Liver (tissue), 7 donors: ENCODE measurements at regions not wholly inside any gene's neighbourhood (a gene's known extent, or its start where the extent isn't known, plus 50 kb on each side); places are given as distances from the start of the nearest gene placed in this dataset.

Source experiments
- DNase-seq: peaks from one replicate; pipeline ENCODE4 v3.0.0-alpha.2; 2017; ENCODE audit warnings: low spot score
- H3K27ac ChIP-seq, 2 donors: one replicate each; pipeline ENCODE4 v1.7.0; 2013; ENCODE audit warnings: inconsistent platforms in 2 of 2, low read length in 2 of 2, control low read depth in 1 of 2, low read depth in 1 of 2, mild to moderate bottlenecking in 1 of 2
- H3K27me3 ChIP-seq, 4 donors: one replicate each; pipeline versions ENCODE4 v1.6.1 to v1.7.0; 2013; ENCODE audit warnings: low read length in 3 of 4, inconsistent platforms in 1 of 4, mild to moderate bottlenecking in 1 of 4, moderate library complexity in 1 of 4; ENCODE audit not compliant: control insufficient read depth in 4 of 4, insufficient read depth in 4 of 4
- H3K36me3 ChIP-seq, 4 donors: one replicate each; pipeline versions ENCODE4 v1.6.1 to v1.7.0; 2013; ENCODE audit warnings: low read length in 3 of 4, mild to moderate bottlenecking in 3 of 4, low read depth in 1 of 4, moderate library complexity in 1 of 4; ENCODE audit not compliant: control insufficient read depth in 4 of 4, insufficient read depth in 3 of 4
- H3K4me1 ChIP-seq, 4 donors: one replicate each; pipeline versions ENCODE4 v1.6.1 to v1.7.0; 2013; ENCODE audit warnings: low read length in 3 of 4, mild to moderate bottlenecking in 3 of 4, moderate library complexity in 1 of 4; ENCODE audit not compliant: control insufficient read depth in 4 of 4, insufficient read depth in 4 of 4
- H3K4me3 ChIP-seq, 3 donors: one replicate each; pipeline versions ENCODE4 v1.6.1 to v1.7.0; 2013; ENCODE audit warnings: low read length in 3 of 3, control low read depth in 1 of 3, low read depth in 1 of 3, mild to moderate bottlenecking in 1 of 3
- H3K9ac ChIP-seq, 2 donors: one replicate each; pipeline ENCODE4 v1.7.0; 2013; ENCODE audit warnings: low read length in 2 of 2, mild to moderate bottlenecking in 2 of 2, moderate library complexity in 2 of 2, control low read depth in 1 of 2, low read depth in 1 of 2
- H3K9me3 ChIP-seq, 4 donors: one replicate each; pipeline versions ENCODE4 v1.6.1 to v1.7.0; 2013; ENCODE audit warnings: low read length in 3 of 4; ENCODE audit not compliant: control insufficient read depth in 4 of 4
- EGR1 ChIP-seq, 2 donors: IDR thresholded peaks; 2 replicates each; pipeline ENCODE4 v1.6.1; 2016 to 2018; ENCODE audit warnings: antibody characterized with exemption in 2 of 2, low read depth in 2 of 2
- FOXA1 ChIP-seq: IDR thresholded peaks from 2 replicates; pipeline ENCODE4 v1.6.1; 2016; ENCODE audit warnings: antibody characterized with exemption
- FOXA2 ChIP-seq: IDR thresholded peaks from 2 replicates; pipeline ENCODE4 v1.6.1; 2016; ENCODE audit warnings: antibody characterized with exemption
- GABPA ChIP-seq, 2 donors: IDR thresholded peaks in 1 of 2; conservative IDR thresholded peaks in 1 of 2; 2 replicates each; pipeline ENCODE4 v1.6.1; 2016; ENCODE audit warnings: antibody characterized with exemption in 2 of 2, mild to moderate bottlenecking in 1 of 2, moderate library complexity in 1 of 2
- HNF4A ChIP-seq, 2 donors: conservative IDR thresholded peaks; 2 replicates each; pipeline ENCODE4 v1.6.1; 2016; ENCODE audit warnings: antibody characterized with exemption in 2 of 2, mild to moderate bottlenecking in 2 of 2
- HNF4G ChIP-seq: IDR thresholded peaks from 2 replicates; pipeline ENCODE4 v1.6.1; 2016; ENCODE audit warnings: antibody characterized with exemption
- JUND ChIP-seq, 2 donors: IDR thresholded peaks; 2 replicates each; pipeline ENCODE4 v1.6.1; 2016; ENCODE audit warnings: antibody characterized with exemption in 2 of 2
- NR2F2 ChIP-seq: IDR thresholded peaks from 2 replicates; pipeline ENCODE4 v1.6.1; 2016; ENCODE audit warnings: antibody characterized with exemption
- RAD21 ChIP-seq, 2 donors: IDR thresholded peaks; 2 replicates each; pipeline ENCODE4 v1.6.1; 2016; ENCODE audit warnings: antibody characterized with exemption in 2 of 2, mild to moderate bottlenecking in 2 of 2
- RXRA ChIP-seq, 2 donors: IDR thresholded peaks; 2 replicates each; pipeline ENCODE4 v1.6.1; 2017 to 2018; ENCODE audit warnings: antibody characterized with exemption in 2 of 2, mild to moderate bottlenecking in 1 of 2
- SP1 ChIP-seq: IDR thresholded peaks from 2 replicates; pipeline ENCODE4 v1.6.1; 2018; ENCODE audit warnings: antibody characterized with exemption, mild to moderate bottlenecking
- TAF1 ChIP-seq: conservative IDR thresholded peaks from 2 replicates; pipeline ENCODE4 v1.6.1; 2016; ENCODE audit warnings: antibody characterized with exemption, mild to moderate bottlenecking
- YY1 ChIP-seq: IDR thresholded peaks from 2 replicates; pipeline ENCODE4 v1.6.1; 2016; ENCODE audit warnings: antibody characterized with exemption, mild to moderate bottlenecking
- WGBS: extraction: QIAGEN DNeasy Blood & Tissue Kit; methylation state at CpG from one replicate; pipeline ENCODE4 v1.1.7; 2013; 5-methylcytosine and 5-hydroxymethylcytosine counted together
- TF ChIP-seq, protein P1 (sequence below): IDR thresholded peaks from 2 replicates; pipeline ENCODE4 v1.6.1; 2016; ENCODE audit warnings: antibody characterized with exemption
- TF ChIP-seq, protein P2 (sequence below): IDR thresholded peaks from 2 replicates; pipeline ENCODE4 v1.6.1; 2016; ENCODE audit warnings: antibody characterized with exemption, mild to moderate bottlenecking
- donor health status: healthy.
- donor health status: healthy.
- donor health status: healthy.
- donor health status: healthy.

DNA sequence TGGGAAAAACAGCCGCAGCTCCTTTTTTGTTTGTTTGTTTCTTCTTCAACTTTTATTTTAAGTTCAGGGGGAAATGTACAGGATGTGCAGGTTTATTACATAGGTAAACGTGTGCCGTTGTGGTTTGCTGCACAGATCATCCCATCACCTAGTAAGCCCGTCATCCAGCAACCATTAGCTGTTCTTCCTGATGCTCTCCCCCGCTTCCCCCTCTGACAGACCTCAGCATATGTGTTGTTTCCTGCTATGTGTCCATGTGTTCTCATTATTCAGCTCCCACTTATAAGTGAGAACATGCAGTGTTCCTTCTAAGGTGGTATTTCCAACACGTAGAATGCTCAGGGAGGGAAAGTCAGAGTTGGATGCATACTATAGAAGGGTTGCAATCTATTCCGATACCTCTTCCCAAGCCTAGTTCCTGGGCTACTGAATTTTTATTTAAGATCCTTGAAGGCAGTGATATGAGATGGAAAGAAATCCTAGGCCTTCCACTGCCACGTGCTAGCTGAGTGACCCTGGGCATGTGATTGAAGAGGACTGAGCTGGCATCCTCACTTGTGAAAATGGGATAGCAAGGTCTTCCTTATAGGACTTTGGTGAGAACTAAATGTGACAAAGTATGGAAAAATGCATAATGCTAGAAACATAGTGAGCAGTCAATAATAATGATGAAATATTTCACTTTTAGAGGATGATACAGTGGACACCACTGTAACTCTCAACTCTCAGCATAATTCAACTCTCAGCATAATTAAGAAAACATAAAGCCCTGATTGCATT lies 278.5 kb downstream of the REEP3 start:
- Histone ChIP-seq H3K27ac (no peak overlapping the region), H3K4me1 (no peaks in the 10 kb centered on the region)
- 71% methylated on average over 8 of the region's 8 CpGs for WGBS

DNA sequence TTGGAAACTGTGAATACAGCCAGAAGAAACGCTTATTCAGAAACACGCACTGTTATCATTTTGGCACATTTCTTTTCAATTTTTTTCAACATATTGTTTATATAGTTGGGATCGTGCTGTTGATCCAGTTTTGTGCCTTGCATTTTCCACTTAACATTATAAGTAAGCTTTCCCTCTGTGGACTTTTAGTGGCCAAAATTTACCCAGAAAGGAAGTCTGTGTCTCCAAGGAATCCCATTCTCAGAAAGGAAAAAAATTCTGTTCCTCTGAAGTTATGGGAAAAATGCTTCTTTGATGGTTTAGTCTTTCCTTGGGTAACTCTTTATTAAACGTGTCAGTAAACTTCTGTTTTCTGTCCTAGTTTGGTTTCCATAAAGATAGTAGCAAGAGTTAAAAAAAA lies 280.0 kb downstream of the REEP3 start:
- H3K9ac ChIP-seq = no peak overlapping the region
- DNase-seq = no peak
- H3K4me3 ChIP-seq = no peak overlapping the region
- TF ChIP-seq FOXA2 (no peak), RAD21 (IDR thresholded peaks at IDR 0.05) (no peak), RXRA (IDR thresholded peaks at IDR 0.05) (no peak), EGR1 (IDR thresholded peaks at IDR 0.05; ENCODE audit: low read depth in 2 of 2) (no peak)
- H3K9me3 ChIP-seq = no peaks in the 10 kb centered on the region
- no peaks in the 10 kb centered on the region for H3K4me1 ChIP-seq
- no peaks in the 10 kb centered on the region for H3K36me3 ChIP-seq
- WGBS = 72% methylated on average over 4 of the region's 4 CpGs
- H3K27me3 ChIP-seq = no peaks in the 10 kb centered on the region
- no peak overlapping the region for H3K27ac ChIP-seq

More for the DNA sequence above, 278.5 kb downstream of the REEP3 start:
- no peak for DNase-seq
- Histone ChIP-seq H3K27me3 (no peaks in the 10 kb centered on the region), H3K9ac (no peak overlapping the region), H3K36me3 (no peaks in the 10 kb centered on the region), H3K9me3 (no peaks in the 10 kb centered on the region), H3K4me3 (no peak overlapping the region)
- TF ChIP-seq HNF4G (no peak), FOXA1 (no peak), GABPA (IDR thresholded peaks at IDR 0.05 in 1 of 2, conservative IDR thresholded peaks at IDR 0.05 in 1 of 2) (no peak), EGR1 (IDR thresholded peaks at IDR 0.05; ENCODE audit: low read depth in 2 of 2) (no peak), YY1 (no peak), RXRA (IDR thresholded peaks at IDR 0.05) (no peak)
- TF ChIP-seq, protein P1, sequence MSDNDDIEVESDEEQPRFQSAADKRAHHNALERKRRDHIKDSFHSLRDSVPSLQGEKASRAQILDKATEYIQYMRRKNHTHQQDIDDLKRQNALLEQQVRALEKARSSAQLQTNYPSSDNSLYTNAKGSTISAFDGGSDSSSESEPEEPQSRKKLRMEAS = no peak
- TF ChIP-seq, protein P2, sequence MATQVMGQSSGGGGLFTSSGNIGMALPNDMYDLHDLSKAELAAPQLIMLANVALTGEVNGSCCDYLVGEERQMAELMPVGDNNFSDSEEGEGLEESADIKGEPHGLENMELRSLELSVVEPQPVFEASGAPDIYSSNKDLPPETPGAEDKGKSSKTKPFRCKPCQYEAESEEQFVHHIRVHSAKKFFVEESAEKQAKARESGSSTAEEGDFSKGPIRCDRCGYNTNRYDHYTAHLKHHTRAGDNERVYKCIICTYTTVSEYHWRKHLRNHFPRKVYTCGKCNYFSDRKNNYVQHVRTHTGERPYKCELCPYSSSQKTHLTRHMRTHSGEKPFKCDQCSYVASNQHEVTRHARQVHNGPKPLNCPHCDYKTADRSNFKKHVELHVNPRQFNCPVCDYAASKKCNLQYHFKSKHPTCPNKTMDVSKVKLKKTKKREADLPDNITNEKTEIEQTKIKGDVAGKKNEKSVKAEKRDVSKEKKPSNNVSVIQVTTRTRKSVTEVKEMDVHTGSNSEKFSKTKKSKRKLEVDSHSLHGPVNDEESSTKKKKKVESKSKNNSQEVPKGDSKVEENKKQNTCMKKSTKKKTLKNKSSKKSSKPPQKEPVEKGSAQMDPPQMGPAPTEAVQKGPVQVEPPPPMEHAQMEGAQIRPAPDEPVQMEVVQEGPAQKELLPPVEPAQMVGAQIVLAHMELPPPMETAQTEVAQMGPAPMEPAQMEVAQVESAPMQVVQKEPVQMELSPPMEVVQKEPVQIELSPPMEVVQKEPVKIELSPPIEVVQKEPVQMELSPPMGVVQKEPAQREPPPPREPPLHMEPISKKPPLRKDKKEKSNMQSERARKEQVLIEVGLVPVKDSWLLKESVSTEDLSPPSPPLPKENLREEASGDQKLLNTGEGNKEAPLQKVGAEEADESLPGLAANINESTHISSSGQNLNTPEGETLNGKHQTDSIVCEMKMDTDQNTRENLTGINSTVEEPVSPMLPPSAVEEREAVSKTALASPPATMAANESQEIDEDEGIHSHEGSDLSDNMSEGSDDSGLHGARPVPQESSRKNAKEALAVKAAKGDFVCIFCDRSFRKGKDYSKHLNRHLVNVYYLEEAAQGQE = no peak

DNA sequence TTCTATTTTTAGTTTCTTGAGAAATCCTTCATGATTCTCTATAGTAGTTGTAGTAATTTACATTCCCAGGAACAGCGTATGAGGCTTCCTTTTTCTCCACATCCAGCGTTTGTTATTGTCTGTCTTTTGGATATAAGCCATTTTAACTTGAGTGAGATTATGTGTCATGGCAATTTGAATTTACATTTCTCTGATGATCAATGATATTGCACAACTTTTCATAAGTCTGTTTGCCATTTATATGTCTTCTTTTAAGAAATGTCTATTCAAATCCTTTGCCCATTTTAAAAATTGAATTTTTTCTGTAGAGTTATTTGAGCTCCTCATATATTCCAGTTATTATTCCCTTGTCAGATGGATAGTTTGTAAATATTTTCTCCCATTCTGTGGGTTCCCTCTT lies 285.1 kb downstream of the REEP3 start:
- DNase-seq = no peak
- no peaks in the 10 kb centered on the region for H3K4me1 ChIP-seq
- H3K4me3 ChIP-seq = no peak overlapping the region
- H3K36me3 ChIP-seq = no peaks in the 10 kb centered on the region
- 47% methylated on average over 2 of the region's 2 CpGs for WGBS
- no peaks in the 10 kb centered on the region for H3K9me3 ChIP-seq
- H3K27me3 ChIP-seq = no peaks in the 10 kb centered on the region
- TF ChIP-seq RXRA (IDR thresholded peaks at IDR 0.05) (no peak), TAF1 (no peak), SP1 (no peak), NR2F2 (no peak), RAD21 (IDR thresholded peaks at IDR 0.05) (no peak), EGR1 (IDR thresholded peaks at IDR 0.05; ENCODE audit: low read depth in 2 of 2) (no peak), JUND (IDR thresholded peaks at IDR 0.05) (no peak), HNF4A (conservative IDR thresholded peaks at IDR 0.05) (no peak), GABPA (IDR thresholded peaks at IDR 0.05 in 1 of 2, conservative IDR thresholded peaks at IDR 0.05 in 1 of 2) (no peak), FOXA2 (no peak)
- TF ChIP-seq, protein P2 = no peak
- TF ChIP-seq, protein P1 = no peak
- H3K9ac ChIP-seq = no peak overlapping the region
- H3K27ac ChIP-seq = no peak overlapping the region
